ENCODE measurements at regions not wholly inside any gene's neighbourhood (a gene's known extent, or its start where the extent isn't known, plus 50 kb on each side); places are given as distances from the start of the nearest gene placed in this dataset.

- TF ChIP-seq CTCF (IDR thresholded peaks at IDR 0.05; ENCODE audit: low read length) (no peak), EZH2 (IDR thresholded peaks at IDR 0.05; ENCODE audit: borderline replicate concordance, low read length) (no peak)
Observed at GRCh38 chr16:9479008-9479407, 387.6 kb downstream of the HAPSTR1 start.

Measured in OCI-LY1 (cell line).